Mammary epithelial cell (primary cell): ENCODE measurements at regions not wholly inside any gene's neighbourhood (a gene's known extent, or its start where the extent isn't known, plus 50 kb on each side); places are given as distances from the start of the nearest gene placed in this dataset.

Source experiments
- EZH2 ChIP-seq: IDR thresholded peaks from 2 replicates; pipeline ENCODE4 v1.6.1; 2012; ENCODE audit warnings: low read length, inconsistent platforms, borderline replicate concordance
- TF ChIP-seq, protein P1 (sequence below), 2 donors: IDR thresholded peaks in 1 of 2; conservative IDR thresholded peaks in 1 of 2; 2 replicates each; pipeline ENCODE4 v1.5.1; 2011 to 2012; ENCODE audit warnings: inconsistent platforms in 2 of 2, low read length in 2 of 2, mild to moderate bottlenecking in 2 of 2, control low read depth in 1 of 2, low read depth in 1 of 2; ENCODE audit not compliant: insufficient read depth in 1 of 2; ENCODE audit errors: extremely low read depth in 1 of 2

DNA sequence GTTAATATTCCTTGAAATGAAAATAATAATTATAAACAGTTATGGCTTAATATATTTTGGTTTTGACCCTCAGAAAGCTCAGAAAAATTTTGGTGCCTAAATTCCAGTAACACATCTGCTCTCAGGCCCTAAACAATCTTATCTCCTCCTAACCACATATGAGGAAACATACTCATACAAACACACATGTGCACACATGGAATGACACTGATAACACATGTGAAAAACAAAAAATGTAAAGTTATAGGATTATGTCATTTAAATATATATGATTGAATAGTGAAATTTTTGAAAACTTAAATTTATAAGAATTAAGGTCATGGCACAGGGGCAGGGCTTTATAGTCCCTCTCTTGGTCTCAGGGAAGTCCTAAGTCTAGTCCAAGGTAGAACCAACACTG, 127.2 kb upstream of the TRPC7 start:
- TF ChIP-seq, protein P1, sequence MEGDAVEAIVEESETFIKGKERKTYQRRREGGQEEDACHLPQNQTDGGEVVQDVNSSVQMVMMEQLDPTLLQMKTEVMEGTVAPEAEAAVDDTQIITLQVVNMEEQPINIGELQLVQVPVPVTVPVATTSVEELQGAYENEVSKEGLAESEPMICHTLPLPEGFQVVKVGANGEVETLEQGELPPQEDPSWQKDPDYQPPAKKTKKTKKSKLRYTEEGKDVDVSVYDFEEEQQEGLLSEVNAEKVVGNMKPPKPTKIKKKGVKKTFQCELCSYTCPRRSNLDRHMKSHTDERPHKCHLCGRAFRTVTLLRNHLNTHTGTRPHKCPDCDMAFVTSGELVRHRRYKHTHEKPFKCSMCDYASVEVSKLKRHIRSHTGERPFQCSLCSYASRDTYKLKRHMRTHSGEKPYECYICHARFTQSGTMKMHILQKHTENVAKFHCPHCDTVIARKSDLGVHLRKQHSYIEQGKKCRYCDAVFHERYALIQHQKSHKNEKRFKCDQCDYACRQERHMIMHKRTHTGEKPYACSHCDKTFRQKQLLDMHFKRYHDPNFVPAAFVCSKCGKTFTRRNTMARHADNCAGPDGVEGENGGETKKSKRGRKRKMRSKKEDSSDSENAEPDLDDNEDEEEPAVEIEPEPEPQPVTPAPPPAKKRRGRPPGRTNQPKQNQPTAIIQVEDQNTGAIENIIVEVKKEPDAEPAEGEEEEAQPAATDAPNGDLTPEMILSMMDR (conservative IDR thresholded peaks at IDR 0.05 in 1 of 2, IDR thresholded peaks at IDR 0.05 in 1 of 2; ENCODE audit: extremely low read depth in 1 of 2, insufficient read depth in 1 of 2, low read depth in 1 of 2, low read length in 2 of 2), result no peak
- no peak for TF ChIP-seq EZH2
